A673 (cell line): ENCODE measurements at regions not wholly inside any gene's neighbourhood (a gene's known extent, or its start where the extent isn't known, plus 50 kb on each side); places are given as distances from the start of the nearest gene placed in this dataset.

Source experiments
- BruUV-seq: library from RNA; stranded (reverse); fragments of 400-500 nt; replicated peaks from 2 replicates; lab custom pipeline; 2021; lab: Mats Ljungman, UMichigan
- CTCF ChIA-PET: fragments of 300-600 bp; sonication (Branson Sonifier 250); formaldehyde crosslinking; loops from one replicate; lab custom pipeline; 2022; ENCODE audit warnings: antibody characterized with exemption; lab: Charles Lee
- POLR2A ChIA-PET: fragments of 300-600 bp; sonication (Branson Sonifier 250); formaldehyde crosslinking; loops from one replicate; lab custom pipeline; 2022; ENCODE audit warnings: antibody characterized with exemption; ENCODE audit not compliant: low non-redundant PET; lab: Charles Lee
- DNase-seq: peaks from one replicate; pipeline ENCODE4 v3.0.0-alpha.2; 2015; ENCODE audit warnings: low spot score
- H3K27ac ChIP-seq: fragments of 200-600 bp; sonication (generic); 2 replicates; pipeline ENCODE4 v1.5.1; 2016; ENCODE audit warnings: mixed run types, low read depth, mild to moderate bottlenecking, mixed read lengths, antibody characterized with exemption, low read length; ENCODE audit not compliant: poor library complexity, severe bottlenecking
- H3K27me3 ChIP-seq: fragments of 200-600 bp; sonication (generic); replicated peaks from 2 replicates; pipeline ENCODE4 v1.6.1; 2017; ENCODE audit warnings: mixed run types, low read depth, mild to moderate bottlenecking, mixed read lengths, antibody characterized with exemption, low read length; ENCODE audit not compliant: insufficient read depth, poor library complexity
- H3K36me3 ChIP-seq: fragments of 200-600 bp; sonication (generic); 2 replicates; pipeline ENCODE4 v1.6.1; 2016; ENCODE audit warnings: mixed run types, mild to moderate bottlenecking, mixed read lengths, antibody characterized with exemption, low read length; ENCODE audit not compliant: insufficient read depth, poor library complexity, severe bottlenecking
- H3K4me1 ChIP-seq: fragments of 200-600 bp; sonication (generic); 2 replicates; pipeline ENCODE4 v1.6.1; 2017; ENCODE audit warnings: mixed run types, mild to moderate bottlenecking, mixed read lengths, antibody characterized with exemption, low read length; ENCODE audit not compliant: insufficient read depth, poor library complexity, severe bottlenecking
- H3K4me3 ChIP-seq: fragments of 200-600 bp; sonication (generic); 2 replicates; pipeline ENCODE4 v1.5.1; 2016; ENCODE audit warnings: low read depth, mixed run types, mild to moderate bottlenecking, mixed read lengths, low read length; ENCODE audit not compliant: poor library complexity, severe bottlenecking
- H3K9me3 ChIP-seq: fragments of 200-600 bp; sonication (generic); 2 replicates; pipeline ENCODE4 v1.6.1; 2016; ENCODE audit warnings: mixed run types, low read depth, mild to moderate bottlenecking, mixed read lengths, antibody characterized with exemption, low read length; ENCODE audit not compliant: poor library complexity, severe bottlenecking
- CTCF ChIP-seq: fragments of 300-800, 200-600 bp; sonication (generic); conservative IDR thresholded peaks from 2 replicates; pipeline ENCODE4 v1.5.1; 2017; ENCODE audit warnings: low read depth, mild to moderate bottlenecking, antibody characterized with exemption, low read length, moderate library complexity, mixed read lengths
- EZH2 ChIP-seq: fragments of 200-600 bp; sonication (generic); IDR thresholded peaks from 2 replicates; pipeline ENCODE4 v1.6.1; 2017; ENCODE audit warnings: borderline replicate concordance, low read depth, mild to moderate bottlenecking, mixed read lengths, antibody characterized with exemption, low read length; ENCODE audit not compliant: poor library complexity, severe bottlenecking
- intact Hi-C: fragments of 100-400 bp; cut with micrococcal nuclease; formaldehyde crosslinking; loops from one replicate; pipeline ENCODE4 v1.10.0; 2022; ENCODE audit not compliant: unreplicated experiment

GRCh38 chr9:29714860-29715259, 2141.6 kb upstream of the C9orf72 start:
- TF ChIP-seq EZH2 (no peak), CTCF (no peak)
- H3K27ac ChIP-seq: no peak overlapping the region
- intact Hi-C loops: no loop called here
- no peak overlapping the region for H3K4me3 ChIP-seq
- no peaks in the 10 kb centered on the region for H3K9me3 ChIP-seq
- CTCF ChIA-PET: no interaction called here
- no peaks in the 10 kb centered on the region for H3K4me1 ChIP-seq
- H3K36me3 ChIP-seq: no peaks in the 10 kb centered on the region
- BruUV-seq: no TSS peak
- POLR2A ChIA-PET: no interaction called here
- DNase-seq: peak; percentile 33
- no peaks in the 10 kb centered on the region for H3K27me3 ChIP-seq

- no peaks in the 10 kb centered on the region for H3K27me3 ChIP-seq
- no peak overlapping the region for H3K4me3 ChIP-seq
- BruUV-seq: no TSS peak
- DNase-seq: no peak
- no peak overlapping the region for H3K27ac ChIP-seq
- POLR2A ChIA-PET: no interaction called here
- H3K9me3 ChIP-seq: no peaks in the 10 kb centered on the region
- TF ChIP-seq CTCF (no peak), EZH2 (no peak)
- CTCF ChIA-PET: no interaction called here
- no peaks in the 10 kb centered on the region for H3K36me3 ChIP-seq
- intact Hi-C loops: no loop called here
- H3K4me1 ChIP-seq: no peaks in the 10 kb centered on the region
Observed at GRCh38 chr9:29717631-29718030, 2144.3 kb upstream of the C9orf72 start.

- ChIA-PET POLR2A (no interaction called here), CTCF (no interaction called here)
- no peak for DNase-seq
- Histone ChIP-seq H3K4me3 (no peak overlapping the region), H3K27ac (no peak overlapping the region), H3K4me1 (no peaks in the 10 kb centered on the region), H3K27me3 (no peaks in the 10 kb centered on the region), H3K36me3 (no peaks in the 10 kb centered on the region), H3K9me3 (no peaks in the 10 kb centered on the region)
- BruUV-seq: no TSS peak
- TF ChIP-seq EZH2: no peak
- TF ChIP-seq CTCF: no peak
- intact Hi-C loops: no loop called here
Observed at GRCh38 chr9:29730163-29730562, 2156.9 kb upstream of the C9orf72 start.
